Esophagus mucosa (tissue), 1 donor: ENCODE measurements at regions not wholly inside any gene's neighbourhood (a gene's known extent, or its start where the extent isn't known, plus 50 kb on each side); places are given as distances from the start of the nearest gene placed in this dataset.

ENCODE experiments used
- ATAC-seq: fragments of 200-7000 bp; cut with Tn5 transposase; one replicate; pipeline ENCODE4 v1.9.1; 2020
- donor health status: DM: yes; HTN: yes; CAD: no.

DNA sequence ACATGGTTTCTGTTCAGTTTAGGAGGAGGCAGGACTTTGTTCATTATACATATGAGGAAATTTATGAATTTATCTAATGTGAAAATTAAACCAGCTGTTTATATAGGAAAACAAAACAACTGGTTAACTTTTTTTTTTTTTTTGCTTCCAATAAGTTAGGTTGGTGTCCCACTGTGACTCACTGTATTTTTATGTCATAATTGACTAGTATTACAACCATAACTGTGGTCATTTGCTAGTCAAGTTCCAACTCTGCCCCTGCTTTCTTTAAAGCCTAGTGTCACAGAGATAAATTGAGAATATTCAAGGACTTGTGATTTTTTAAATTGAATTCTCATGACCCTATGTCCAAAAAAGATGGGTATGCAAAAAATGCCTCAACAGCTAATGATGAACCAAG, 227.7 kb downstream of the BCAT1 start:
- no peak for ATAC-seq

DNA sequence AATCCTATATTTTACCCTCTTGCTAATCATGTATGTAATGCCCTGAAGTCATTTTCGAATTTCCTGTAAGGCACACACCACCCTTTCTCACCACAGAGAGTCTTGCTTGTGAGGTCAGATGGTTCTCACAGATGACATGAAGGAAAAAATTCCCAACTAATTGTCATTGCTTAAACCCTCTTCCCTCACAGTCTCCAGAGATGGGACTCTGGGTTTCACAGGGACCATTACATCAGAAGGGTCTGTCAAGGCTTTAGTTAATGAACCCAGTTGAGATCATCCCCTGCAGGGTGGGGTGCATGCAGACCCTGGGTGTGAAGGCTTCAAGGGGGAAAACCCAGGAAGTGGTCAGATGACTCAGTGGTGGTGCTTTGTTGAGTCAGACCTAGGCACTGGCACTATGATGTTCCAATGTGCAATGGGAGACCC, 229.6 kb downstream of the BCAT1 start:
- no peak for ATAC-seq

DNA sequence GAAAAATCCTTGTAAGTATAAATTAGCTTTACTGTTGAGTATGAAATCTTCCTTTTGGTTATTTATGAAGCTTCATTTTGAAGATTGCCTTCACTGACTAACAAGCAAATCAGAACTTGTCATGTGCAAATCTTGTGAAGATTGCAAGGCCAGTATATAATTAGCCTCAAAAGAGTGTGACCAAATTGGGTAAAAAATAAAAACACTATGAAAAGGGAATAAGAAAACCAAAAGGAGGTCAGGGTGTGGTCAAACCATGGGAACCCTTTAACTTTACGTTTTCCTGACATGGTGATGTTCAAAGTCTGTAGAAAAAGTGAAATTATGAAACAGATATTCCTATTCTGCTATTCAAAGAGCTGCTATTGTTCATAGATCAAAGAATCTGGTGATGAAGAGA, 230.3 kb downstream of the BCAT1 start:
- ATAC-seq, result no peak

DNA sequence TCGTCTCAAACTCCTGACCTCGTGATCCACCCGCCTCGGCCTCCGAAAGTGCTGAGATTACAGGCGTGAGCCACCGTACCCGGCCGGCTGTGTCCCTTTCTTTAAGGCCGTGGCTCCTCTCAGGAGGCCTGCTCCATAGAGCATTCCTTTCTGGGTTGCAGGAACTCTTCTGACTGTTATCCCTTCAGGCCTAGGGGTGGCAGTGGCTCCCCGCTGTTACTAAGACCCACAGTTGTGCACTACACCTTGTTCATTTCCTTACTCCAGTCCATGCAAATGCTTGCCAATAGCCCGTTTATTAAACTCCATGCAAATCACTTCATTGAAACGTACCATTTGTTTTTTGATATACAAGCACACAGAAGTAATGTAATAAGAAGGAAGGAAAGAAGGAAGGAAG, 234.7 kb downstream of the BCAT1 start:
- no peak for ATAC-seq

DNA sequence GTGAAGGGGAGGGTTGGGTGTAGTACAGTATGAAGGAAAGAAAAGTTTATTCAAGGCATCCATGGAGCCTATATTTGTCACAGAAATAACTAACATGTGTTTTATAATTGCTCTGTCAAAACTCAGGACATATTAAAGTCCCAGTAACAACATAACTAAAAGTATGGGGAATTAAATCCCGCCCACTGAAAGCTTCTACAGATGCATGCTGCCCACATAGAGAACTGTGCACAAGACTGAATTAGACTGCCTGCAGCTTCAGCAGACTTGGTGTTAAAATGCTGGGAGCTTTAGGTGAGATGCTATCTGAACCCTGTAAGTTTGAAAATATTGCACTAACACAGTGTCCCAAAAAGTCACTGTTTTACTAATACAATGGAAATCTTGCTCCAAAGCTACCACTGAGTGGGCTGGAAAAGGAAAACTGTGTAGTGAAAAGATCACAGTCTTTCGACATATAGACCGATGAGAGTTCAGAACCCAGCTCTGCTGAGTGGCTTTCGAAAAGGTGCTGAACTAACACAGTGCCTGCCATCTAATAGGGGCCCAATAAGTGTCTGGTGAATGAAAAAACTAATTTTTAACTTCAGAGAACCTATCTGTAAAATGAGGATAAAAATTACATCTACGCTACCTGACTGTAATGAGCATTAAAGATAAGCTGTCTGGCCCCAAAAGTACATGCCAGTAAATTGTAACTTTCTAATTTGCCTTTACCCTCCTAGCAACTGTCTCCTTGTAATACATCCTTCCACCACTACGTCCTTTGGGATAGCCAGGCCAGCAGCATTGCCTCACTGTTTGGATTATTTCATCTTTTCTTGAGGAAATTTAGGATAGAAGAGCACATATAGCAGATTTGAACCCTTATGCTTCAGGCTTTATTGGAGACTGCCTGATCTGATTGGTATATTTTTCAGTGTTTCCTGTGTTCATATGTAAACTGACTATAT, 237.6 kb downstream of the BCAT1 start:
- no peak for ATAC-seq

DNA sequence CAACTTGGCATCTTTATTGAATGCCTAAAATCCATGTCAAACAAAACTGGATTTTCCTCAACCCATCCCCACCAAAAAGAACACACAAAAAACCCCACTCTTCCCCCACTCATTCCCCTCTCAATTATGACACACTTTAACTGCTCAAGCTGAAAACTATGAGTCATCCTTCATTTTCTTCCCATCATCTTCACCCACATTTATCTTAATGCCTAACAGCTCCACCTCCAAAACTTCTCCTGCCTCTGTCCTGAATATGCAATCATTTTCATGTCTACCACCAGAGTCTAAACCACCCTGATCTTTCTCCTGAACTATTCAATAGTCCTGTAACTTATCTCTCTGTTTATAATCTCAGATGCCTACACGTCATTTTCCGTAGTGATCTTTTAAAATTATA, 239.7 kb downstream of the BCAT1 start:
- ATAC-seq, result no peak

DNA sequence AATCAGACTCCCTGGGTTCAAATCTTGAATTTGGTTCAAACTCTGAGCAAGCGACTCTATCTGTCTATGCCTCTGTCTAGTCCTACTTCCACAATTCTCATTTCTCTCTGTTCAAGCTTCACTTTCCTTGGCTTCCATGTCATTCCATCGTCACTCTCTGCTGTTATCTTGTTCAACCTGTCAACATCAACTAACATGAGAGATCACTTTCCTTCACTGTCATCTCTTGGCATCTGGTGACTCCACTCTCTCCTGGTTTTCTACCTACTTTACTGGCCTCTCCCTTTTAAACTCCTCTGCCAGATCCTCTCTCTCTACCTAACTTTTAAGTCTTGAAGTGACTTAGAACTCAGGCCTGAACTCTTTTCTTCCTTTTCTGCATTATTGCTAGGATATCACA, 240.2 kb downstream of the BCAT1 start:
- no peak for ATAC-seq

DNA sequence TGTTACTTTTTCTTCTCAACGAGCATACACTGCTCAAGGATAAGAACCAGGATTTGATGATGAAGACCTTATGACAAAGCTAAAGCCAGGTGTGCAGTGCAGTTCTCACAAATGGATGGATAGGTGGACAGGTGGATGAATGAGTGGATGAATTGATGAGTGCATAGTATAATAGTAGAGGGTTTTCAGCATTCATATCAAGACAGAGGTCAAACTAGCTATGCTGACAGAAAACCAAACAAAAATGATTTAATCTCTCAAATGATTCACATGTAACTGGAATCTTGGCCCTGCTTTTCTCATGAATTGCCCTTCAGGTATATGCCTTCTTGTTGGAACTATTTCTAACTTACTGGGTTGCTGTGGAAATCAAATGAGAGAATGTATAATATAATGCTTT, 240.9 kb downstream of the BCAT1 start:
- ATAC-seq, result no peak

DNA sequence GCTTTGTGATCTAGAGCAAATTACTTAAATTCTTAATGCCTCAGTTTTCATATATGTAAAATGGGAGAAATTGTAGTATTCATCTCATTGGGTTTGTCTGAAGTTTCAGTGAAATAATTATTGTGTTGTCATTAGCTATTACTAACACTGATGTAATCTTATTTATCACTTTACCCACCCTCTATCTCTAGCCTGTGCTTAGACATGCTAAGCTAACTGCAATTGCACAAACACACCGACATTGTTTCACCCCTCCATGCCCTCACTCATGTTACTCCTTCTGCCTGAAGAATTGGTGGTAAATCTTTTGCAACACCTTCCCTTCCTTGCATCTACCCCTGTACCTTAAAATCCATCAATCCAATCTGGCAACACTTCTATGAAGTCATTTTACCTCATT, 241.6 kb downstream of the BCAT1 start:
- no peak for ATAC-seq

DNA sequence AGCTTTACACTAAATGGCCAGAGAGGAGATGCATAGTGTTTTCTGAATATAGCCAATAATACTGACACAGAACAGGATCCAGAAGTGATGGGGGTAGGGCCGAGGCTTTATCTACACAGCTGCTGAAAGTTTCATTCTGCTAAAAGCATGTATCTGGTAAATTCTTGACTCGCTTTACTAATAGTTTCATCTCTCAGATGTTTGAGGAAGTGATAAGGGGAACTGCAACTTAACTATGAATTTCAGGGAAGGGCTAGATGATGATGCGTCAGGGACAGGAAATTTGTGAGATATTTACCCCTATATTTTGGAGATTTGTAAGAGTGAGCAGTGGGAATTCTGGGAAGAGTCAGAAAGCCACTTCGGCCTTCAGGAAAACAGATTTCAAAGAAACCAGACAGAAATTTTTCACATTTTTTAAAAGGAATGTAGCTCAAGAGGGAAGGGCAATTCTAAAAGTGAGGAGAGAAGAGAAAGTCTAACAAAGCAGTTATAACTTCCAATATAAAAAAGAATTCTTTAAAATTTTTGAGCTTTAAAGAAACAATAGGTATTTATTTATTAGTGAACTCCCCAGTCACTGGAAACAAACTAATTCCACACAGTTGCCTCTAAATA, 243.1 kb downstream of the BCAT1 start:
- ATAC-seq, result no peak

DNA sequence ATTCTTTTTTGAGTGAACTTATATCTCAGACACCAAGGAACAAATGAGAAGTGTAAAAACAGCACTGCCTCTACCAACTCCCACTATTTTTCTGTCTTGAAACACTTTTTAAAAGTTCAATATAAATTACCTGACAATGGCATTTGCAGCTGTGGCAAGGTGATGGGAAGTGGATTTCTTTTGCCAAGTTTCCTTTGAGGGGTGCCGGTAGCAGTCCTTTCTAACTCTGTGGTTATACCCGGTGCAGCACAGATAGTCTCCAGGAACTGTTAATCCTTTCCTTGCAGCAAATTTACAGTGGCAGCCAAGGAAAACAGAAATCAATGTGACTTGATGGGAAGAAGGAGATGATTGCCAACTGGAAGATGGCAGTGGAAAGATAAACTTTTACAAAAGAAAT, 243.7 kb downstream of the BCAT1 start:
- no peak for ATAC-seq

DNA sequence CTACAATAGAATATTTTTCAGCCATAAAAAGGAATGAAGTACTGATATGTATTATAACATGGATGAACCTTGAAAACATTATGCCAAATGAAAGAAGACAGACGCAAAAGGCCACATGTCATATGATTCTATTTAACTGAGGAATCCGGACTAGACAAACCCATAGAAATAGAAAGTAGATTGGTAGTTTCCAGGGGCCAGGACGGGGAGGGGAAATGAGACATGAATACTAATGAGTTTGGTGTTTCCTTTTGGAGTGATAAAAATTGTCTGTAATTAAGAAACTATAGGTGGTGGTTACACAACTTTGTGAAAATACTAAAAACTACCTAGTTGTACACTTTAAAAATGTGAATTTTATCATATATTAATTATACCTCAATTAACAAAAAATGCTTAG, 247.6 kb downstream of the BCAT1 start:
- no peak for ATAC-seq

DNA sequence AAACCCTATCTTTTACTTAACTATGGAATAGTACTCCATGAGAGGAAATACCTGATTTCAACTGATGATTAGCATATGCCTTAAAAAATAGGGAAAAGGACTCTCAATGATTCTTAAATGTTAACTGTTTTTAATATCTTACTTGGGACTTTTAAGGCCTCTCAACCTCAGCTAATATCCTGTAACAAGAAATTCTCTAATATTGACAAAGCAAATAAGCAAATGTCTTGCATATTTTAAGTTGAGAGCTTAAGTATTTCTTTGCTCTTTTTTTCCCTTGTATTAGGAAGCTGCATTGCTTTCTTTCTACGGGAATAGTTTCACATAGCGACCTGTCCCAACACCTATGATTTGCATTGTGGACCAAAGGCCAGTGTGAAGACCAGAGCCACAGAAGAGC, 249.9 kb downstream of the BCAT1 start:
- no peak for ATAC-seq

DNA sequence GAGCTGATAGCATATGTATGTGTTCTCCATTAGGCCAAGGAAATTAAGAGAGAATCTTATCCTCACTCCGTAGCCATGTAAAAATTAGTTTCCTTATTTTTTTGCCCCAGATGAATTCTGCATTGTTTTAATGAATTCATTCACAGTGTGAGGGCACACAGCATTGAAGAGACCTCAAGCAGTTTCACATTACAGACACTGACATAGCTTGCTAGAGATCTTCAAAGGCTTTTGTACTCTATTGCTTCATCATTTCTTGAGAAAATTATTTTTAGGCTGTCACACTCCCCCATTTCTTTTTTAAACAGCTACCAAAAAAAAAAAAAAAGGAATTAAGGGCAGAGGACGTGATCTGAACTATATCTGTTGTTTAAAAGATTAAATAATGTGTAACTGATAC, 251.1 kb downstream of the BCAT1 start:
- ATAC-seq, result no peak

DNA sequence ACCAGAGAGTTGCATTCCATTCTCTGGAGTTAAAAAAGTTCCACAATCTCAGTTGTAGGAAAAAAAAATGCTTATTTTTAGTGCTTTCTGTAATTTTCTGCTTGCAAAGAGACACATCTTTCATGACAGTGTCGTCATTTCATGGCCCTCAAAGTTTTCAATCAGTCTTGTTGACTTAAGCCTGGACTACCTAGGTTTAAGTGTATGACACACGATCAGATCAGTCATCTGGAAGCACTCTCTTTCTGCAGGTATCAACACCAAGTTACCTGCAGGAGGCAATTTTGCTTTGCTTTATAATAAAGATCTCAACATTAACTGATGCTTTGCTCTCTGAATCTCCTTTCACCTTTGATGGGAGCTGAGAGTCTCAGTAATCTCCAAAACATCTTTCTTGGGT, 251.6 kb downstream of the BCAT1 start:
- no peak for ATAC-seq

DNA sequence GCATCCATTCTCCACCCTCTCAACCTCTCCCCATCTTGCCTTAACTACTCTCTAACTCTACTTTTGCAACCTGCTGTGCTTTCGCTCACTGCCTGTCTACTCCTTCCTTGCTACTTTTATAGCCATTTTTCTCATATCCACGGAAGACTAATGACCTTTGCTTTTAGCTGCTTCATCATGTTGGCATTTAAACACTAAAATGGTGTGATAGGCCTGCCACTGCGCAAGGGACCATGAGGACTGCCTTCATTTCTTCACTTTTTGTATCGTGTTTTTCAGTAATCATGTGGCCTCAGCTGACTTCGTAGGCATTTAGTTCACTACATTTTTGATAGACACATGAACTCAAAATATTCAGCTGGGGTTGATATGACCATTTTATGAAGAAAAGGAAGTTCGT, 252.1 kb downstream of the BCAT1 start:
- ATAC-seq, result no peak

DNA sequence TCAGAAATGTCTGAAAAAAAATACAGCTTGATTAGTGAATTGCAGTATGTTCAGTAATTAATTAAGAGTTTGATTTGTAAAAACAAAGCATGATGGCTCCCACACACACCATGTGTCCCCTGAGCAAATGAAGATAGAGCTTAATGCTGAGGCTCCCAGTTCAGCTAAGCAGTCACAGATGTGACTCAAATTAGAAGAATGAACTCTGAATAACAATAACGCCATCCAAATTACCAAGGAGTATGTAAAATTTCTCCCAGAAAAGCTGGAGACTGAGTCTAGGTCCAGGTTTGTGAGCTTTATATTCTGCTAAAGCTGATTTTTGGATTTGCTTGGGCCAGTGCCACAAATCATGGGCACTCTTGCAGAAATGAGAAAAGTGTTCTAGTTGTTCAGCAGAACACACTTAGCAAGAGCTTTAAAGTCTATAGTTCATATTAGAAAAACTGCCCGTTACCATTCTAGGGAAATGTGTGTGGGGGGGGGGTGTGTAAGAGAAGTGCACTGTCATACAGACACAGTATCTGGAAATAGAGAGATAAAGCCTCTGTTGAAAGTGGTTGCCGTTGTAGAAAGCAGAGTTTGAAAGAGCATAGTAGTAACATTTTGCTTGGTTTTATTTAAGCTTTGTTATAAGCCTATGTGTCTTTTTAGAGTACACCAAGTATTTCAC, 253.1 kb downstream of the BCAT1 start:
- ATAC-seq, result no peak

DNA sequence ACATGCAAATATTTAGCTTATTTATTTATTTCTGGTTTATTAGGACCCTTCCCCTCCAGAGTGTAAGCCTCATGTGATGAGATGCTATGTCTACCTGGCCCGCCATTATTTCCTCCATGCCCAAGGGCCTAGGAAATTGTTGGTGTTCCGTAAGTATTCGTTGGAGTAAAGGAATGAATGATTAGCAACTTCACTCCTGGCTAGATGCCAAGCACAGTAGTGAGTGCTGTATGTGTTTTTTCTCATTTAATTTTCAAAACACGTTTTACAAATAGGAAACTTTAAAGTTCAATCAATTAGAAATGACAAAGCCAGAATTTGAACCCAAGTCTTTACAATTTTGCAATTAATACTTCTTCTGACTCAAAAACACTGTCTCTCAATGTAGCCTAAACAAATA, 253.8 kb downstream of the BCAT1 start:
- no peak for ATAC-seq

DNA sequence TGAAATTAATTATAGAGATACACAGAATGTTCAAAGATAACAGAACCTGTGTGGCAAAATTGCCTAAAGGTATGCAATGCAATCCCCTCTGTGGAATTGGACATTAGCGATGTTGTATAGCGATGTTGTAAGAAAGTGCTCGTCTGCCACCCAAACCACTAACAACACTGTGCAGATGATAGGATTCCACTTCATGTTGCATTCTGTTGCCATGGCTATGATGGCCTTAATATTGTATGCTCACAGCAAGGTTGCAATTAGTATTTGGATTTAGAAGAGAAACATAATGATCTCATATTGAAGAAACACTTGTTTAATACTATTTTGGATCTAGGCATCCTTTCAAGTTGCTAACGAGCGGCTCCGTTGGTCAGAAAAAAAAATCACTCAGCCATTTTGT, 260.3 kb downstream of the BCAT1 start:
- ATAC-seq, result no peak

DNA sequence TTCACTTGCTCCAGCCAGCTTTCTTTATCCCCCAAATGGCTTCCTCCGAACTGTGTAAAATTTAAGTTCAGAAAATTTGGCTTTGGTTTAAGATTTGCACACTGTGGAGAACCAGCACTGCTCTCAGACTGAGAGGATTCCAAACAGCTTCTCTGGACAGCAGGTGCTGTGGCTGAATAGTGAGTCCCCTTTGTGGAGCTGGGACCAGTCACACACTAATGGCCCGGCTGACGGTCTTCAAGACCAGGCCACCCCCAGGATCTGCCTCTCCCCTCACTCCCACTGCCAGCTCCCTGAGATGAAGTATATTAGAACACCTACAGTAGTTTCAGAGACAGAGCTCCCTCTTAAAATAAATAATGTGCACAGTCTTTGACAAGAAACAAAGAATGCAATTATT, 267.3 kb downstream of the BCAT1 start:
- ATAC-seq, result no peak

DNA sequence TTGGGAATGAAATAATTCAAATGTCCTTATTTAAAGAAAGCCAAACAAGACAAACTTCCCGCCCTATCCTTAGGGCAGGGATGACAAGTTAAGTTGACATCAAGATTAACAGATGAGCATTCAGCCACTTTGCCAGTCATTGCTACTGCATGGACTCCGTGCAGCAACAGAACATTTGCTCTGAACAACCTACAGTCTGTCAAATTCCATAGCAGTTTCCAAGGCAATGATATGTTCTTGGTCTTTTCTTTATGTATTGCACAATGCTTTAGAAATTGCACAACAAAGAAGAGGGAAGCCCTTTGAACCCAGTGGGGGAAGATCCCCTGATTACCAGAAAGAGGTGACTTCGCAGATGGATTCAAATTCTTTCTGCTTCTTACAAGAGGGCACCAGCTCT, 269.8 kb downstream of the BCAT1 start:
- no peak for ATAC-seq

DNA sequence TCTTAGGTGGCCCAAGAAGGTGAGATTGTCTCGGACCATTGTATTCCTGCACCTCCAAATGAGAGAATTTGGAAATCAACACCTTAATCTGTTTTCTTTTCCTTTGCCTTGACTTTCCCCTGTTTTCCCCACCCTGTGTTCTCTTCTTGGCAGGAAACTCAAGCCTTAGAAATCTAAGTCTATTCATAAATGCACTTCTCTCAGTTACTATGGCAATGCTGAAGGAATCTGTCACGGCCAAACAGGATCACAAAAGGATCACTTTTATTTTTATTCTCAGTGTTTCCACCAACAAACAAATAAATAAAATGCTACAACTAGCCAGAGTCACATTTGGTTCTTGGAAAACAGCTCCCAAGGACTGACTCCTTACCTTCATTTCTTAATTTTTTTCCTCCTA, 270.5 kb downstream of the BCAT1 start:
- ATAC-seq, result no peak

DNA sequence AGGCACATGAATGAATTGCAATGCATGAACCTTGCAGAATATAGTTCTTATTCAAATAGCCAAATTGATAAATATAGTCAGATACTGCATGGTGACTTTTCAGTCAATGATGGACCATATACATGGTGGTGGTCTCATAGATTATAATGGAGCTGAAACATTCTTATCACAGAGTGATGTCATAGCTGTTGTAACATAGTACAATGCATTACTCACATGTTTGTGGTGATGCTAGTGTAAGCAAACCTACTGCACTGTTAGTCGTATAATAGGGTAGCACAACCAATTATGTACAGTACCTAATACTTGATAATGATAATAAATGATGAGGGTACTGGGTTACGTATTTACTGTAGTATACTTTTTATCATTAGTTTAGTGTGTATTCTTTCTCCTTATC, 280.3 kb downstream of the BCAT1 start:
- no peak for ATAC-seq
